KMS-11 (cell line): ENCODE measurements at regions not wholly inside any gene's neighbourhood (a gene's known extent, or its start where the extent isn't known, plus 50 kb on each side); places are given as distances from the start of the nearest gene placed in this dataset.

Experiments
- H2AFZ ChIP-seq: fragments of 200-600 bp; sonication (generic); 2 replicates; pipeline ENCODE4 v1.6.1; 2016; ENCODE audit warnings: antibody characterized with exemption, mixed run types, low read depth
- H3K27ac ChIP-seq: fragments of 200-600 bp; sonication (generic); 2 replicates; pipeline ENCODE4 v1.6.1; 2016; ENCODE audit warnings: mild to moderate bottlenecking, mixed run types
- H3K27me3 ChIP-seq: fragments of 200-600 bp; sonication (generic); 2 replicates; pipeline ENCODE4 v1.6.1; 2017; ENCODE audit warnings: mild to moderate bottlenecking, low read depth, mixed run types, moderate library complexity; ENCODE audit not compliant: insufficient read depth
- H3K36me3 ChIP-seq: fragments of 200-600 bp; sonication (generic); 2 replicates; pipeline ENCODE4 v1.6.1; 2017; ENCODE audit warnings: mild to moderate bottlenecking, mixed run types; ENCODE audit not compliant: insufficient read depth
- H3K4me1 ChIP-seq: fragments of 200-600 bp; sonication (generic); 2 replicates; pipeline ENCODE4 v1.6.1; 2016; ENCODE audit warnings: mild to moderate bottlenecking, low read depth, mixed run types; ENCODE audit not compliant: poor library complexity, severe bottlenecking
- H3K4me2 ChIP-seq: fragments of 200-600 bp; sonication (generic); 2 replicates; pipeline ENCODE4 v1.7.0; 2016; ENCODE audit warnings: mild to moderate bottlenecking, mixed run types
- H3K4me3 ChIP-seq: fragments of 200-600 bp; sonication (generic); IDR thresholded peaks from 2 replicates; pipeline ENCODE4 v1.6.1; 2017; ENCODE audit warnings: low read depth, low read length, mixed read lengths; ENCODE audit not compliant: insufficient read depth
- H3K79me2 ChIP-seq: fragments of 200-600 bp; sonication (generic); 2 replicates; pipeline ENCODE4 v1.6.1; 2016; ENCODE audit warnings: low read depth, mixed run types; ENCODE audit not compliant: insufficient read depth
- H3K9ac ChIP-seq: fragments of 200-600 bp; sonication (generic); 2 replicates; pipeline ENCODE4 v1.6.1; 2016; ENCODE audit warnings: mild to moderate bottlenecking, mixed run types
- H4K20me1 ChIP-seq: fragments of 200-600 bp; sonication (generic); 2 replicates; pipeline ENCODE4 v1.6.1; 2016; ENCODE audit warnings: mild to moderate bottlenecking, mixed run types; ENCODE audit not compliant: insufficient read depth
- CTCF ChIP-seq: fragments of 200-600 bp; sonication (generic); conservative IDR thresholded peaks from 2 replicates; pipeline ENCODE4 v1.6.1; 2017; ENCODE audit warnings: low read depth, mild to moderate bottlenecking, antibody characterized with exemption, low read length, moderate library complexity, mixed read lengths

DNA sequence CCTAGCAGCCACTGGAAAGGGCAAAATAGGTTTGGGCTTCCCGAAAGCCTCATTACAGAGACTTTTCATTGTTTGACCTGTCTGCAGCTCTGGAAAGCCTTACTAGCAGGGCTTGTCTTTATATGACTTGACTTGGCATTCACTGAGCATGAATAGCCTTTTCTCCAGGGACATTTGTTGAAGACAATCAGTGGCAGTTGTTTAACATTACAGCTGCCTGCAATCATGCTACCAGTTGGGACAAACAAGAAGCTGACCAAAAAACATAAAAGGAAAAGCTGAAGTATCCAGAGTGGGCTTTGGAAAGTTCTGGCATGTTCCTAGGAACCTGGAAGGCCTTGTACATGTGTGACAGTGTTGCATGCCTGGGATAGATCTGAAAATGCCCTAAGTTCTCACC lies 121.4 kb downstream of the KCNF1 start:
- Histone ChIP-seq H3K4me2 (no peak overlapping the region), H3K79me2 (no peaks in the 10 kb centered on the region), H4K20me1 (no peaks in the 10 kb centered on the region), H3K36me3 (no peaks in the 10 kb centered on the region), H3K27me3 (no peaks in the 10 kb centered on the region), H2AFZ (no peak overlapping the region), H3K4me3 (no peak overlapping the region), H3K9ac (no peak overlapping the region), H3K27ac (no peak overlapping the region), H3K4me1 (no peaks in the 10 kb centered on the region)
- no peak for TF ChIP-seq CTCF

DNA sequence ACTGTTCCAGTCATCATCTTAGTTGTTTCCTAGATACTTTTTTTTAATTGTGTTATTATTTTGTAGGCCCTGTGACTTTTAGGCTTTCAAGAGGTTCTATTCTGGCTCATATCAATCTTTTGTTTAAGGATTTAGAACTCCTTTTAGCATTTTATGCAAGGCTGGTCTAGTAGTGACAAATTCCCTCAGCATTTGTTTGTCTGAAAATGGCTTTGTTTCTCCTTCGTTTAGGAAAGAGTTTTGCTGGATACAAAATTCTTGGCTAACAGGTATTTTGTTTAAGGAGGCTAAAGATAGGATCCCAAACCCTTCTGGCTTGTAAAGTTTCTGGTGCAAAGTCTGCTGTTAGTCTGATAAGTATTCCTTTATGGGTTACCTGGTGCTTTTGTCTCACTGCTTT lies 116.6 kb upstream of the SLC66A3 start:
- no peaks in the 10 kb centered on the region for H3K27me3 ChIP-seq
- H4K20me1 ChIP-seq, result no peaks in the 10 kb centered on the region
- H3K4me1 ChIP-seq, result no peaks in the 10 kb centered on the region
- TF ChIP-seq CTCF, result no peak
- H3K9ac ChIP-seq, result no peak overlapping the region
- no peaks in the 10 kb centered on the region for H3K79me2 ChIP-seq
- no peak overlapping the region for H2AFZ ChIP-seq
- H3K27ac ChIP-seq, result no peak overlapping the region
- no peak overlapping the region for H3K4me2 ChIP-seq
- no peaks in the 10 kb centered on the region for H3K36me3 ChIP-seq
- no peak overlapping the region for H3K4me3 ChIP-seq

DNA sequence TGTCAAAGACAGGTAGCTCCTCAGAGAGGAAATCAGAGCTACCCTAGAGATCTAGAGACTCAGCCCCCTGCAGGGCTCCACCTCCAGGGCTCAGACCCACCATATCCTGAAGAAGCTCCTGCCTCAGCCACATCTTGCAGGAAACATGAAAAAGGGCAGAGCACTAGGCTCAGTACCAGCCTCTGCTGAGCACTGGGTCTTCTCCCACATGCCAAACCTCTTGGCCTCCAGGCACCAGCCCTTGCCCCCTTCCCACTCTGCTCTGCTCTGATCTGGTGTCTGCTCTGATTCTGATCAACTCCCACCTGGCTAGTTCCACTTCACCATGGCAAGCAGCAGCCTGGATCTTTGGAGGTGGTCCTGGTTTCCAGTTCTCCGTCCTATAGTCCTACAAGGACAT lies 114.3 kb upstream of the SLC66A3 start:
- Histone ChIP-seq H3K27me3 (no peaks in the 10 kb centered on the region), H3K36me3 (no peaks in the 10 kb centered on the region), H4K20me1 (no peaks in the 10 kb centered on the region), H3K79me2 (no peaks in the 10 kb centered on the region), H3K4me1 (no peaks in the 10 kb centered on the region), H3K27ac (no peak overlapping the region), H3K4me3 (no peak overlapping the region), H2AFZ (no peak overlapping the region), H3K9ac (no peak overlapping the region), H3K4me2 (no peak overlapping the region)
- no peak for TF ChIP-seq CTCF

DNA sequence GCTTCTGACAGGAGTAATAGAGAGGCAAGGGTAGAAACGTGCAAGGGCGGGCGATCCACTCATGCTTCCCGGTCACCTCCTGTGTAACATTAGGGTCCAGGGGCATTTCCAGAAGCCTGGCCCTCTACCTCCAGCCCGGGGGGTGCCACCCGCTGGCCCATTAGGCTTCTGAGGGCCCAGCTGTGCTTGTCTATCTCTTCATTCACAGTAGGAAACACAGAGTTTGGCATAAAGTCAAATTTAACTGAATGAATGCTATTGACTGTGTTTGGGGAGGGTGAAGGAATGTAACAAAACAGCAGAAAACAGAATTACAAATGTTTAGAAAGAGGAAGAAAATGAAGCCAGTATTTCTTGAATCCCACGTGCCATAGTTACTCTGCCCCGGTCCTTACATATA lies 112.4 kb upstream of the SLC66A3 start:
- Histone ChIP-seq H3K79me2 (no peaks in the 10 kb centered on the region), H3K27me3 (no peaks in the 10 kb centered on the region), H2AFZ (no peak overlapping the region), H3K4me1 (no peaks in the 10 kb centered on the region), H3K4me3 (no peak overlapping the region), H4K20me1 (no peaks in the 10 kb centered on the region), H3K9ac (no peak overlapping the region), H3K4me2 (no peak overlapping the region), H3K27ac (no peak overlapping the region), H3K36me3 (no peaks in the 10 kb centered on the region)
- TF ChIP-seq CTCF, result no peak

DNA sequence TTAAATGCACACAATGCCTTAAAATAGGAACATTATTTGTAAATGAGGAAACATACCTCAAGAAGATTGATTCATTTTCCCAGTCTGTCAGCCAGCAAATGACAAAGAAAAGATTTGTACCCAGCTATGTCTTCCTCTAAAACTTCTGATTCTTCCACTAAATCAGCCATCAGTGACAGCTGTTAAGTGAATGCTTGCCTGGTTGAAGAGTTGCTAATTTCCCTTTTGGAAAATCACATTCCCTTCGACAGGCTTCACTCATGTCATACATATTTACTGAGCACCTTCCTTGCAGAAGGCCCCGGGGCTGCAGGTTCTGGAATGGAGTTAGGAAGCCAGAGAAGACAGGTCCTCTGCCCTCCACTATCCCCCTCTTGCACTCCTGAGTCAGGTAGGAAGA lies 112.0 kb upstream of the SLC66A3 start:
- no peak overlapping the region for H2AFZ ChIP-seq
- H3K4me2 ChIP-seq, result no peak overlapping the region
- no peaks in the 10 kb centered on the region for H3K79me2 ChIP-seq
- H3K27ac ChIP-seq, result no peak overlapping the region
- no peak overlapping the region for H3K9ac ChIP-seq
- no peaks in the 10 kb centered on the region for H3K4me1 ChIP-seq
- TF ChIP-seq CTCF, result no peak
- no peaks in the 10 kb centered on the region for H3K36me3 ChIP-seq
- no peak overlapping the region for H3K4me3 ChIP-seq
- no peaks in the 10 kb centered on the region for H4K20me1 ChIP-seq
- no peaks in the 10 kb centered on the region for H3K27me3 ChIP-seq
